K562 (cell line): ENCODE measurements at regions not wholly inside any gene's neighbourhood (a gene's known extent, or its start where the extent isn't known, plus 50 kb on each side); places are given as distances from the start of the nearest gene placed in this dataset.
A peak's percentile ranks its signal among the peaks of the same experiment; 100 is the strongest.

Experiments used
- BACH1 ChIP-seq: fragments of 200-800 bp; sonication (Bioruptor generic); IDR thresholded peaks from 2 replicates; pipeline ENCODE4 v1.6.1; 2016; ENCODE audit warnings: missing genetic modification characterization, missing compliant biosample characterization
- CEBPB ChIP-seq: fragments of 450-650 bp; IDR thresholded peaks from 2 replicates; pipeline ENCODE4 v1.6.1; 2016; ENCODE audit warnings: missing genetic modification characterization, missing compliant biosample characterization
- CREB1 ChIP-seq, 2 experiments: sonication (generic) in 1 of 2; formaldehyde crosslinking in 1 of 2; IDR thresholded peaks; 2 replicates each; pipeline versions ENCODE4 v1.6.1 to v1.8.0; 2012 to 2022; ENCODE audit warnings: inconsistent platforms in 1 of 2, mild to moderate bottlenecking in 1 of 2, missing genetic modification reagents in 1 of 2, moderate library complexity in 1 of 2
- ETS1 ChIP-seq: conservative IDR thresholded peaks from 2 replicates; pipeline ENCODE4 v1.6.1; 2011; ENCODE audit warnings: low read depth, mild to moderate bottlenecking, low read length; ENCODE audit not compliant: control insufficient read depth
- EWSR1 ChIP-seq: fragments of 450-650 bp; IDR thresholded peaks from 2 replicates; pipeline ENCODE4 v1.6.1; 2018; ENCODE audit warnings: borderline replicate concordance, mild to moderate bottlenecking, low read depth, moderate library complexity; ENCODE audit not compliant: partially characterized antibody
- MCM7 ChIP-seq, 2 experiments: fragments of 450-650 bp; IDR thresholded peaks; 2 replicates each; pipeline ENCODE4 v1.6.1; 2016 to 2018
- NONO ChIP-seq, 2 experiments: fragments of 200-400 bp in 1 of 2; fragments of 450-650 bp in 1 of 2; formaldehyde crosslinking in 1 of 2; IDR thresholded peaks; 2 replicates each; pipeline ENCODE4 v1.6.1; 2017; ENCODE audit warnings: low read depth in 2 of 2, mild to moderate bottlenecking in 2 of 2, moderate library complexity in 2 of 2, low read length in 1 of 2
- RBBP5 ChIP-seq: fragments of 200-600 bp; sonication (generic); IDR thresholded peaks from 2 replicates; pipeline ENCODE4 v1.6.1; 2012; ENCODE audit warnings: borderline replicate concordance, mild to moderate bottlenecking, low read length, control low read depth, inconsistent platforms; ENCODE audit not compliant: insufficient read depth, poor library complexity, severe bottlenecking
- RBM39 ChIP-seq: fragments of 200-400 bp; formaldehyde crosslinking; optimal IDR thresholded peaks from 2 replicates; pipeline ENCODE3; 2018; ENCODE audit warnings: low read depth, low read length
- SMARCA5 ChIP-seq: fragments of 450-650 bp; IDR thresholded peaks from 2 replicates; pipeline ENCODE4 v1.6.1; 2016
- TAF7 ChIP-seq: fragments of 450-650 bp; IDR thresholded peaks from 2 replicates; pipeline ENCODE4 v1.6.1; 2016; ENCODE audit warnings: missing genetic modification characterization, missing compliant biosample characterization
- TFAP4 ChIP-seq: sonication (generic); formaldehyde crosslinking; IDR thresholded peaks from 2 replicates; pipeline ENCODE4 v1.8.0; 2022; ENCODE audit warnings: missing genetic modification reagents, mild to moderate bottlenecking, moderate library complexity, borderline replicate concordance
- TRIM24 ChIP-seq, 2 experiments: fragments of 450-650 bp; IDR thresholded peaks; 2 replicates each; pipeline ENCODE4 v1.6.1; 2016
- U2AF1 ChIP-seq: fragments of 200-400 bp; formaldehyde crosslinking; optimal IDR thresholded peaks from 2 replicates; pipeline ENCODE3; 2017; ENCODE audit warnings: mild to moderate bottlenecking, low read depth, low read length, moderate library complexity
- ZBTB11 ChIP-seq, 3 experiments: fragments of 200-800 bp in 1 of 3; fragments of 250-450 bp in 1 of 3; fragments of 450-650 bp in 1 of 3; sonication (Bioruptor Pico) in 1 of 3; sonication (Bioruptor generic) in 1 of 3; formaldehyde crosslinking in 1 of 3; IDR thresholded peaks; 2 replicates each; pipeline versions ENCODE4 v1.6.1 to v1.8.0; 2016 to 2022; ENCODE audit warnings: mild to moderate bottlenecking in 2 of 3, missing genetic modification characterization in 2 of 3, missing compliant biosample characterization in 1 of 3, moderate library complexity in 1 of 3
- ZBTB49 ChIP-seq: sonication (generic); formaldehyde crosslinking; IDR thresholded peaks from 2 replicates; pipeline ENCODE4 v1.8.0; 2022; ENCODE audit warnings: missing genetic modification reagents, mild to moderate bottlenecking, borderline replicate concordance
- ZNF277 ChIP-seq: fragments of 250-450 bp; sonication (Bioruptor Pico); IDR thresholded peaks from 2 replicates; pipeline ENCODE4 v1.8.0; 2022; ENCODE audit warnings: inconsistent platforms, mild to moderate bottlenecking, moderate library complexity, borderline replicate concordance
- ZNF57 ChIP-seq: fragments of 450-650 bp; formaldehyde crosslinking; IDR thresholded peaks from 2 replicates; pipeline ENCODE4 v1.4.0; 2020; ENCODE audit warnings: mild to moderate bottlenecking, moderate library complexity
- ZNF77 ChIP-seq: fragments of 250-450 bp; sonication (Bioruptor Pico); IDR thresholded peaks from 2 replicates; pipeline ENCODE4 v1.5.0; 2020

GRCh38 chr20:53778041-53778516, 184.4 kb upstream of the ZNF217 start (continued):
- TF ChIP-seq BACH1 (tag) (peak; percentile 29; the same call in 1 of the 2 replicates), TAF7 (no peak), CREB1 (IDR thresholded peaks at IDR 0.05) (no peak), CREB1 (CRISPR knock-in tag; IDR thresholded peaks at IDR 0.05) (no peak), MCM7 (IDR thresholded peaks at IDR 0.05) (no peak), CEBPB (tag) (peak; percentile 91), TFAP4 (CRISPR knock-in tag) (no peak), SMARCA5 (no peak), ETS1 (no peak), RBBP5 (no peak), ZNF77 (no peak), EWSR1 (peak; percentile 54), TRIM24 (IDR thresholded peaks at IDR 0.05) (no peak), U2AF1 (no peak), RBM39 (no peak), NONO (IDR thresholded peaks at IDR 0.05; ENCODE audit: low read depth in 2 of 2, low read length in 1 of 2) (no peak), ZNF277 (CRISPR knock-in tag) (no peak), ZBTB11 (CRISPR knock-in tag; IDR thresholded peaks at IDR 0.05) (peak in 1 of 3 experiments; percentile 70; a peak in 1 of 6 replicates), ZBTB49 (CRISPR knock-in tag) (no peak), ZNF57 (CRISPR knock-in tag) (no peak)
